ENCODE measurements at regions not wholly inside any gene's neighbourhood (a gene's known extent, or its start where the extent isn't known, plus 50 kb on each side); places are given as distances from the start of the nearest gene placed in this dataset.

- TF ChIP-seq, protein P1, sequence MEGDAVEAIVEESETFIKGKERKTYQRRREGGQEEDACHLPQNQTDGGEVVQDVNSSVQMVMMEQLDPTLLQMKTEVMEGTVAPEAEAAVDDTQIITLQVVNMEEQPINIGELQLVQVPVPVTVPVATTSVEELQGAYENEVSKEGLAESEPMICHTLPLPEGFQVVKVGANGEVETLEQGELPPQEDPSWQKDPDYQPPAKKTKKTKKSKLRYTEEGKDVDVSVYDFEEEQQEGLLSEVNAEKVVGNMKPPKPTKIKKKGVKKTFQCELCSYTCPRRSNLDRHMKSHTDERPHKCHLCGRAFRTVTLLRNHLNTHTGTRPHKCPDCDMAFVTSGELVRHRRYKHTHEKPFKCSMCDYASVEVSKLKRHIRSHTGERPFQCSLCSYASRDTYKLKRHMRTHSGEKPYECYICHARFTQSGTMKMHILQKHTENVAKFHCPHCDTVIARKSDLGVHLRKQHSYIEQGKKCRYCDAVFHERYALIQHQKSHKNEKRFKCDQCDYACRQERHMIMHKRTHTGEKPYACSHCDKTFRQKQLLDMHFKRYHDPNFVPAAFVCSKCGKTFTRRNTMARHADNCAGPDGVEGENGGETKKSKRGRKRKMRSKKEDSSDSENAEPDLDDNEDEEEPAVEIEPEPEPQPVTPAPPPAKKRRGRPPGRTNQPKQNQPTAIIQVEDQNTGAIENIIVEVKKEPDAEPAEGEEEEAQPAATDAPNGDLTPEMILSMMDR (IDR thresholded peaks at IDR 0.05): no peak
- TF ChIP-seq POLR2A (IDR thresholded peaks at IDR 0.05): no peak
- no peak for TF ChIP-seq EP300 (IDR thresholded peaks at IDR 0.05; ENCODE audit: low read depth)
Observed at GRCh38 chr4:166512267-166512666, 639.2 kb downstream of the TLL1 start.
